SK-N-SH (cell line): ENCODE measurements at regions not wholly inside any gene's neighbourhood (a gene's known extent, or its start where the extent isn't known, plus 50 kb on each side); places are given as distances from the start of the nearest gene placed in this dataset.

Experiments
- EP300 ChIP-seq, 2 experiments: IDR thresholded peaks; 2 replicates each; pipeline versions ENCODE4 v1.4.0 to v1.6.1; 2012; ENCODE audit warnings: borderline replicate concordance in 1 of 2, low read depth in 1 of 2, low read length in 1 of 2
- EZH2phosphoT487 ChIP-seq: fragments of 200-600 bp; sonication (generic); IDR thresholded peaks from 2 replicates; pipeline ENCODE4 v1.6.1; 2017; ENCODE audit warnings: low read depth, mixed run types, mild to moderate bottlenecking, antibody characterized with exemption, moderate library complexity, borderline replicate concordance
- FOXM1 ChIP-seq: IDR thresholded peaks from 2 replicates; pipeline ENCODE4 v1.4.0; 2012; ENCODE audit warnings: low read depth, mild to moderate bottlenecking
- REST ChIP-seq: IDR thresholded peaks from 2 replicates; pipeline ENCODE4 v1.6.1; 2012; ENCODE audit warnings: mild to moderate bottlenecking, low read depth, low read length, moderate library complexity
- TCF12 ChIP-seq: IDR thresholded peaks from 2 replicates; pipeline ENCODE4 v1.4.0; 2012
- TF ChIP-seq, protein P1 (sequence below): fragments of 200-600 bp; sonication (generic); IDR thresholded peaks from 2 replicates; pipeline ENCODE4 v1.6.1; 2017; ENCODE audit warnings: antibody characterized with exemption, mild to moderate bottlenecking, moderate library complexity
- TF ChIP-seq, protein P2 (sequence below): IDR thresholded peaks from 2 replicates; pipeline ENCODE4; 2012

DNA sequence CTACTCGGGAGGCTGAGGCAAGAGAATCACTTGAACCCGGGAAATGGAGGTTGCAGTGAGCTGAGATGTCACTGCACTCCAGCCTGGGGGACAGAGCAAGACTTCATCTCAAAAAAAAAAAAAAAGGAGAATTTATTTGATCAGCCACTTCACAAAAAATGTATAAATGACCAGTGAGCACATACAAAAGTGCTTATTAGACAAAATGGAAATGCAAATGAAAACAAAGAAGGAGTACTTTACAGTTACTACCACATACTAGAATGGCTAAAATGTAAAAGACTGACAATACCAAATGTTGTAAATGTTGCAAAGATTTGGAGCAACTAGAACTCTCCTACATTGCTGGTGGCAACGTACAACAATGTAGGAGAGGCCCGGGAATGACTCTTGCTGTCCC lies 241.8 kb upstream of the SOX9 start:
- TF ChIP-seq TCF12, result no peak
- no peak for TF ChIP-seq EZH2phosphoT487
- TF ChIP-seq REST, result no peak
- no peak for TF ChIP-seq EP300 (IDR thresholded peaks at IDR 0.05; ENCODE audit: borderline replicate concordance in 1 of 2, low read depth in 1 of 2, low read length in 1 of 2)
- TF ChIP-seq, protein P1, sequence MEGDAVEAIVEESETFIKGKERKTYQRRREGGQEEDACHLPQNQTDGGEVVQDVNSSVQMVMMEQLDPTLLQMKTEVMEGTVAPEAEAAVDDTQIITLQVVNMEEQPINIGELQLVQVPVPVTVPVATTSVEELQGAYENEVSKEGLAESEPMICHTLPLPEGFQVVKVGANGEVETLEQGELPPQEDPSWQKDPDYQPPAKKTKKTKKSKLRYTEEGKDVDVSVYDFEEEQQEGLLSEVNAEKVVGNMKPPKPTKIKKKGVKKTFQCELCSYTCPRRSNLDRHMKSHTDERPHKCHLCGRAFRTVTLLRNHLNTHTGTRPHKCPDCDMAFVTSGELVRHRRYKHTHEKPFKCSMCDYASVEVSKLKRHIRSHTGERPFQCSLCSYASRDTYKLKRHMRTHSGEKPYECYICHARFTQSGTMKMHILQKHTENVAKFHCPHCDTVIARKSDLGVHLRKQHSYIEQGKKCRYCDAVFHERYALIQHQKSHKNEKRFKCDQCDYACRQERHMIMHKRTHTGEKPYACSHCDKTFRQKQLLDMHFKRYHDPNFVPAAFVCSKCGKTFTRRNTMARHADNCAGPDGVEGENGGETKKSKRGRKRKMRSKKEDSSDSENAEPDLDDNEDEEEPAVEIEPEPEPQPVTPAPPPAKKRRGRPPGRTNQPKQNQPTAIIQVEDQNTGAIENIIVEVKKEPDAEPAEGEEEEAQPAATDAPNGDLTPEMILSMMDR, result no peak
- no peak for TF ChIP-seq FOXM1
- TF ChIP-seq, protein P2, sequence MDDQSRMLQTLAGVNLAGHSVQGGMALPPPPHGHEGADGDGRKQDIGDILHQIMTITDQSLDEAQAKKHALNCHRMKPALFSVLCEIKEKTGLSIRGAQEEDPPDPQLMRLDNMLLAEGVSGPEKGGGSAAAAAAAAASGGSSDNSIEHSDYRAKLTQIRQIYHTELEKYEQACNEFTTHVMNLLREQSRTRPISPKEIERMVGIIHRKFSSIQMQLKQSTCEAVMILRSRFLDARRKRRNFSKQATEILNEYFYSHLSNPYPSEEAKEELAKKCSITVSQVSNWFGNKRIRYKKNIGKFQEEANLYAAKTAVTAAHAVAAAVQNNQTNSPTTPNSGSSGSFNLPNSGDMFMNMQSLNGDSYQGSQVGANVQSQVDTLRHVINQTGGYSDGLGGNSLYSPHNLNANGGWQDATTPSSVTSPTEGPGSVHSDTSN, result no peak
